Peyer's patch (tissue), 4 donors: ENCODE measurements at regions not wholly inside any gene's neighbourhood (a gene's known extent, or its start where the extent isn't known, plus 50 kb on each side); places are given as distances from the start of the nearest gene placed in this dataset.

Experiments
- DNase-seq, 3 donors: peaks; one replicate each; pipeline ENCODE4 v3.0.0-alpha.2; 2017 to 2019
- H3K27ac ChIP-seq, 4 donors: fragments of 200-600 bp; sonication (generic); one replicate each; pipeline ENCODE4 v1.5.1; 2016 to 2019
- H3K27me3 ChIP-seq, 2 donors: fragments of 200-600 bp; sonication (generic); one replicate each; pipeline ENCODE4 v1.5.1; 2019
- H3K36me3 ChIP-seq, 3 donors: fragments of 200-600 bp; sonication (generic); one replicate each; pipeline ENCODE4 v1.5.1; 2016 to 2019
- H3K4me1 ChIP-seq, 4 donors: fragments of 200-600 bp; sonication (generic); one replicate each; pipeline ENCODE4 v1.5.1; 2016 to 2019
- H3K4me3 ChIP-seq, 4 donors: fragments of 200-600 bp; sonication (generic); 1 replicate in 3 of 4; 2 replicates in 1 of 4; pipeline ENCODE4 v1.5.1; 2016 to 2019; ENCODE audit warnings: mild to moderate bottlenecking in 1 of 4
- H3K9me3 ChIP-seq, 4 donors: fragments of 200-600 bp; sonication (generic); one replicate each; pipeline ENCODE4 v1.5.1; 2016 to 2019; ENCODE audit warnings: mild to moderate bottlenecking in 1 of 4
- CTCF ChIP-seq, 6 experiments: fragments of 450-650 bp in 4 of 6; fragments of 200-600 bp in 2 of 6; sonication (generic) in 1 of 6; IDR thresholded peaks; one replicate each; pipeline ENCODE4 v1.5.1; 2017 to 2019; ENCODE audit warnings: antibody characterized with exemption in 6 of 6, mild to moderate bottlenecking in 3 of 6, moderate library complexity in 1 of 6
- POLR2A ChIP-seq, 2 donors: fragments of 450-650 bp; IDR thresholded peaks; one replicate each; pipeline ENCODE4 v1.5.1; 2017; ENCODE audit warnings: antibody characterized with exemption in 2 of 2, mild to moderate bottlenecking in 2 of 2, moderate library complexity in 2 of 2

- no peak overlapping the region for H3K4me3 ChIP-seq
Observed at GRCh38 chr14:30005114-30005808, 77.6 kb upstream of the PRKD1 start.

GRCh38 chr14:30006695-30007094 lies 79.0 kb upstream of the PRKD1 start:
- H3K4me3 ChIP-seq: no peak overlapping the region
- TF ChIP-seq CTCF (IDR thresholded peaks at IDR 0.05) (no peak), POLR2A (IDR thresholded peaks at IDR 0.05) (no peak)
- H3K36me3 ChIP-seq: no peaks in the 10 kb centered on the region
- H3K27ac ChIP-seq: no peak overlapping the region
- DNase-seq: no peak
- no peaks in the 10 kb centered on the region for H3K9me3 ChIP-seq
- H3K4me1 ChIP-seq: no peaks in the 10 kb centered on the region
- no peaks in the 10 kb centered on the region for H3K27me3 ChIP-seq

More at GRCh38 chr14:30005114-30005808, 77.6 kb upstream of the PRKD1 start:
- no peaks in the 10 kb centered on the region for H3K27me3 ChIP-seq
- H3K9me3 ChIP-seq: no peaks in the 10 kb centered on the region
- TF ChIP-seq POLR2A (IDR thresholded peaks at IDR 0.05) (no peak), CTCF (IDR thresholded peaks at IDR 0.05) (peak in 4 of 6 experiments; percentile 25 to 47 (median 32))
- H3K36me3 ChIP-seq: no peaks in the 10 kb centered on the region
- no peak for DNase-seq
- H3K4me1 ChIP-seq: no peaks in the 10 kb centered on the region
- no peak overlapping the region for H3K27ac ChIP-seq

GRCh38 chr14:30015489-30015888 lies 87.8 kb upstream of the PRKD1 start:
- no peaks in the 10 kb centered on the region for H3K4me1 ChIP-seq
- TF ChIP-seq CTCF (IDR thresholded peaks at IDR 0.05) (no peak), POLR2A (IDR thresholded peaks at IDR 0.05) (no peak)
- H3K27ac ChIP-seq: no peak overlapping the region
- H3K36me3 ChIP-seq: no peaks in the 10 kb centered on the region
- no peaks in the 10 kb centered on the region for H3K9me3 ChIP-seq
- no peak overlapping the region for H3K4me3 ChIP-seq
- H3K27me3 ChIP-seq: no peaks in the 10 kb centered on the region
- DNase-seq: no peak

GRCh38 chr14:30016002-30016401 lies 88.4 kb upstream of the PRKD1 start:
- no peak for DNase-seq
- no peak overlapping the region for H3K27ac ChIP-seq
- no peaks in the 10 kb centered on the region for H3K4me1 ChIP-seq
- no peaks in the 10 kb centered on the region for H3K9me3 ChIP-seq
- H3K4me3 ChIP-seq: no peak overlapping the region
- no peaks in the 10 kb centered on the region for H3K36me3 ChIP-seq
- TF ChIP-seq CTCF (IDR thresholded peaks at IDR 0.05): no peak
- no peak for TF ChIP-seq POLR2A (IDR thresholded peaks at IDR 0.05)
- no peaks in the 10 kb centered on the region for H3K27me3 ChIP-seq

GRCh38 chr14:30017370-30017993 lies 89.8 kb upstream of the PRKD1 start:
- Histone ChIP-seq H3K27me3 (no peaks in the 10 kb centered on the region), H3K4me1 (no peaks in the 10 kb centered on the region), H3K27ac (no peak overlapping the region), H3K9me3 (no peaks in the 10 kb centered on the region), H3K36me3 (no peaks in the 10 kb centered on the region), H3K4me3 (no peak overlapping the region)
- no peak for DNase-seq
- TF ChIP-seq POLR2A (IDR thresholded peaks at IDR 0.05): no peak
- TF ChIP-seq CTCF (IDR thresholded peaks at IDR 0.05): no peak
